Hematopoietic multipotent progenitor cell treated with erythropoietin and hydrocortisone succinate and interleukin-3 and kit ligand, for 15 days (in vitro differentiated cells): ENCODE measurements at regions not wholly inside any gene's neighbourhood (a gene's known extent, or its start where the extent isn't known, plus 50 kb on each side); places are given as distances from the start of the nearest gene placed in this dataset.

Experiments used
- DNase-seq: peaks from one replicate; pipeline ENCODE4 v3.0.0-alpha.2; 2015; ENCODE audit warnings: low spot score

GRCh38 chr20:10771435-10772140, 97.8 kb upstream of the JAG1 start:
- no peak for DNase-seq

DNA sequence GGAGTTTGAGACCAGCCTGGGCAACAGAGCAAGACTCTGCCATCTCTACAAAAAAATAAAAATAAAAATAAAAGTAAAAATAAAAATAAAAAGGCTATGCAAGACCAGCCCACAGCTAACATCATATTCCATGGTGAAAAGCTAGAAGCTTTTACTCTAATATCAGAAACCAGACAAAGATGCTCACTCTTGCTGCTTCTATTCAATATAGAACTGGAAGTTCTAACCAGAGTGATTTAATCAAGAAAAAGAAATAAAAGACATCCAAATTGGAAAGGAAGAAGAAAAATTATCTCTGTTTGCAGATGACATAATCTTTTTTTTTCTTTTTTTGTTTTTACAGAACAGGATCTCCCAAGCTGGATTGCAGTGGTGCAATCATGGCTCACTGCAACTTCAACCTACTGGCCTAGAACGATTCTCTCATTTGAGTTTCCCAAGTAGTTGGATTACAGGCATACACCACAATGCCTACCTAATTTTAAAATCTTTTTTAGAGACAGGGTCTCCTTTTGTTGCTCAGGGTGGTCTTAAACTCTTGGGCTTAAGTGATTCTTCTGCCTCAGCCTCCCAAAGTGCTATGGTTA, 100.7 kb upstream of the JAG1 start:
- no peak for DNase-seq

DNA sequence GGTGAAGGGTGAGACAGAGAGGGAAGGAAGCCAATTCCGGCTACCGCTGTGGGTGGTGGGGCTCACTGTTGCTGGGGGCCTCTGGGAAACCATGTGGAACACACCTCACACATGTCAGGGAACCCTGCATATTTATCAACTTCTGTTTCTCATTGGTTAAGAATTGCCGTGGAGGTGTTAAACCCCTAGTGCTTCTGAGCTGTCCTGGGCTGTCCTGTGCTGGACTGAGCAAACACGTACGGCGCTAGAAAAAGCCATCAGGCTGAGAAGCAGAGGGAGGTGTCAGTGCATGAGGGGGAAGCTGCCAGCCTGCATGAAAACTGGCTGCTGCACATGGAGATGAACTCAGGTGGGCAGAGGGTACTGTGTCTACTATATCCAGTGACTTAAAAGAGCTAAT, 103.9 kb upstream of the JAG1 start:
- no peak for DNase-seq

- DNase-seq, result no peak
Measured at GRCh38 chr20:10779911-10780310, 106.1 kb upstream of the JAG1 start.

- DNase-seq, result no peak
Measured at GRCh38 chr20:10780901-10781300, 107.1 kb upstream of the JAG1 start.

- no peak for DNase-seq
Measured at GRCh38 chr20:10781526-10781925, 107.7 kb upstream of the JAG1 start.

DNA sequence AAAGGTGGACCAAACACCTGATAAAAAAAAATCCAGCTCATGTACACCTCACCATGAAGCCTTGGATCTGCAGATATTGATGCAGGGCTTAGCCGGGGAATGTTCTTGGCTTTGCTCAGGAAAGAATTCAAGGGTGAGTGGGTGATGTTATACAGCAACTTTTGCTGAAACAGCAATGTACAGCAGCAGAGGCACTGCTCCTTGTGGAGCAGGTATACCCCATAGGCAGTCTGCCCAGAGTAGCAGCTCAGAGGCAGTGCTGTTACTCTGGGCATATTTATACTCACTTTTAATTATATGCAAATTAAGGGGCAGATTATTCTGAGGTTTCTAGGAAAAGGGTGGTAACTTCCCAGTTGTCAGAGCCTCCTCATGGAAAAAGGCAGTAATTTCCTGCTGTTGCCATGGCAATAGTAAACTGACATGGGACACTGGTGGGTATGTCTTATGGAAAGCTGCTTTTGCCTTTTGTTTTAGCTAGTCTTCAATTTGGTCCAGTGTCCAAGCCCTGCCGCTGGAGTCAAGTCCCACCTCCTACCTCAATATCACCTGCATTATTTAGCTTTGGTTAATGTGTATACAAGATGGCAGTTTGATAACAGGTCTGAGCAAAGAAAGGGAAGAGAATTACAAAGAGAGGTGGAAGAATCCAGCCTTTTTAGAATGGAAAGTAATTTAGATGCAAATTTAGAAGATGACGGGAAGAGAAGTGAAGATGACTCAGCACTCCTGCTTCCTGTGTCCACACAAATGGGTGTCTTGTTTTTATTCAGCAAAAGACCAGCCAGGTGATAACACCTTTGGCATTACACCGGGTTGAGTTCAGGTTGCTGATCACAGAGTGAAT, 110.1 kb upstream of the JAG1 start:
- DNase-seq, result no peak

GRCh38 chr20:10784554-10785183, 110.9 kb upstream of the JAG1 start:
- no peak for DNase-seq

DNA sequence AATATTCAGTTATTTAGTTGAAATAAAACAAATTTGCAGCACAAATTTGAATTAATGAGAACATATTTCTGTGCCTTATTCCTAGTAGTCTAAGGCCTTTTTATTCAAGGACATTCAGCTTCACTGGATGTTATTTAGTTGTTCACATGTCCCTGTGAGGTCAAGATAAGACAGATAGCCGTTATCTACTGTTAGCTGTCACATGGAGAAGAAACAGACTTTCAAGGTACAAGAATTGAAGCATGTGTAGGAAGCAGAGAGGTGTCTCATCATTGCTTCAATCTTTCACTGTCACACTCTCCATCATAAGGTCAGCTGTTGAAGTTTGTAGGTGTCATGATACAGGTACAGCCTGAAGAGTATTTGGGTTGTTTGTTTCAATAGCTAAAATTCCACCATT, 112.9 kb upstream of the JAG1 start:
- no peak for DNase-seq

DNA sequence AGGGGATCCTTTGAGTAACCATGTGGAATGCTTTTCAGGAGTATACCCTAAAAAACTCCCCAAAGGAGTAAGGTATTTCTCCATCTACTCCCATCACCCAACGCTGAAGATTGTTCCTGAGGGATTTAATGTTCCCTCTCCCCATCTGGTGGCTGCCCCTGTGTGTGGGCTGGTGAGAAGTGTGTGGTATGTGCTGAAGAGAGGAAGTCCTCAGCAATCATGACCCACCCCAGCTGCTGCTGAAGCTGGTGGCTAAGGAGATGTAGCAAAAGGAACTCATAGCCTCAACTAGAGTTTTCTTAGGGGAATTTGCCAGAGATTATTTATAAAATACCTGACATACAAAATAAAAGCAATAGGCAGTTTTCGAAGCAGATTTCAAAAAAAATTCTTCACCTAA, 114.3 kb upstream of the JAG1 start:
- no peak for DNase-seq

- DNase-seq, result no peak
Measured at GRCh38 chr20:10788877-10789276, 115.1 kb upstream of the JAG1 start.

- no peak for DNase-seq
Measured at GRCh38 chr20:10789386-10789785, 115.6 kb upstream of the JAG1 start.

GRCh38 chr20:10790013-10790412, 116.2 kb upstream of the JAG1 start:
- DNase-seq, result no peak

DNA sequence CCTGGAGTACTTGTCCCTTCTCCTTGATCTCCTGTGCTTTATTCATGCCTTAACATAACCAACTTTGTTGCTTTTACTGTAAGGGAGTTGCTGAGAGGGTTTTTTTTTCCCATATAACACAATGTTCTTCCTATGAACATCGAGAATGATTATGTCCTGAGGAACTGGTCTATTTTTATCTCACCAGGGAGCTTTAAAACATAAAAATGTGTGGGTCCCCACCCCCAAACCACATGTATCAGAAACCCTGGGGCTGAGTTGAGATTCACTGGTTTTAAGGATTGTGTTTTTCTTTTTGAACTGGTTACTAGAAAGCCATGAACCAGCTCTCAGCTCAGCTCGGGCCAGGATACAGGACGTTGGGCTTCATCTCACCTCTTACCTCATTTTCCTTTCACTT, 118.5 kb upstream of the JAG1 start:
- DNase-seq, result no peak

DNA sequence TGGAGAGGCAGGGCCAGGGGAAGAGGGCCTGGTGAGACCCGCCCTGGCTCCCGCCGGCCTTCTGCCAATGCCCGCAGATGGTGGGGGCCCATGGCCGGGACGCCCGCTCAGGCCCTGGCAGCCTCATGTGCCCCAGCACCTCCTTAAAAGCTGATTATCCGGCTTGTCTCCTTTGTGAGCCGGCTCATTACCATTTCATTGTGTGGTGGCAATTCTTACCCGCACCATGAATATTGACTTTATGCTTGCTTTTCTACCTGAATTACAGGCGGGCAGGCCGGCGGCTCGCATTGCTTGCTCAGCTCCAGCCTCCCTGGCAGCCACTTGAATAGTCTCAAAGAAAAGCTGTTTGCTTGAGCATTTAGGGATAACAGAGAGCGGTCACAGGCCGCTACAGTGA, 120.0 kb upstream of the JAG1 start:
- no peak for DNase-seq

DNA sequence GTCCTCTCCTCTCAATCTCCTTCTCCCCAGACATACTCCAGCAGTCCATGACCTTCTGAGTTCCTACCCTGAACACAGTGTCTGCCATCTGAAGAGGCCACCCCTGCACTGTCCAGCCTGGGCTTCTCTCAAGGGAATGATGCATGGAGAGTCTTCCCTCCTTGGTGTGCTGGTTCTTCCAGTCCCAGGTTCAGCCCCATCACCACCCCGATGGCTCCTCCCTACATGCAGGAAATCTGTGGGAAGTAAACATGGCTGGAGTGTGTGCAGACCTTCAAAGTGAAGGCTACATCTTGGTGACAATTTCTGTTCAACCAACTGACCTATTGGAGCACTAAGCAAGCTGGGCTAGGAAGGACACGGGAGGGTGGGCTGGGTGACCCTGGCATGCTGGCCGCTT, 121.0 kb upstream of the JAG1 start:
- DNase-seq, result no peak

GRCh38 chr20:10795286-10796026, 121.7 kb upstream of the JAG1 start:
- DNase-seq, result no peak

GRCh38 chr20:10798811-10799210, 125.0 kb upstream of the JAG1 start:
- no peak for DNase-seq

GRCh38 chr20:10799735-10800134, 125.9 kb upstream of the JAG1 start:
- DNase-seq, result no peak

GRCh38 chr20:10800288-10800687, 126.5 kb upstream of the JAG1 start:
- DNase-seq, result no peak

DNA sequence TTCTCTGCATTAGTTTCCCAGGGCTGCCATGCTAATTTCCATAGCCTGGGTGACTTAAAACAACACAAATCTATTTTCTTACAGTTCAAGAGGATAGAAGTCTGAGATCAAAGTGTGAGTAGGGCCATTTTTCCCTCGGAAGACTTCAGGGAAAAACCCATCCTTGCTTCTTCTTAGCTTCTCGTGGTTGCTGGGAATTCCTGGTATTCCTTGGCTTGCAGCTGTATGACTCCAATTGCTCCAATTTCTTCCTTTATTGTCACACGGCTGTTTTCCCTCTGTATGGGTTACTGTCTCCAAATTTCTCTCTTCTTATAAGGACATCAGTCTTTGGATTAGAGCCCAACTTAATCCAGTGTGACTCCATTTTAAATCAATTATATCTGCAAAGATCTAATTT, 128.4 kb upstream of the JAG1 start:
- no peak for DNase-seq

DNA sequence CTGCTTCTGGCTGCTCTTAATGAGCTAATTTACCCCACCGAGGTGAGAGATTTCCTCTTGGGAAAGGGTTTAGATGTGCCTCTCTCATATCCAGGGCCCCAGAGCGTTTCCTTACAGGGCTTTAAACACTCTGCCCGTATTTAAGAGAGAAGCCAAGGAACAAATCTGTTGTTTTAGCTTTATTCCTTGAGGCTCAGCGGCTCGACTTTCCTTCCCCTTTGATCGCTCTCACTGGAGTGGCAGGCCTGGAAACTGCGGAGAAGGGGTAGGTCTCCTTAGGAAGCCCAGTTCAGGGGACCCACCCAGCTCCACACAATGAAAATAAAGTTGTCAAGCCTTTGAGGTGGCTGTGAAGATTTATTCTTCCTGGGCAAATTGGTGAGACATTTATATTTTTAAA, 132.0 kb upstream of the JAG1 start:
- DNase-seq, result no peak
